ENCODE measurements at regions not wholly inside any gene's neighbourhood (a gene's known extent, or its start where the extent isn't known, plus 50 kb on each side); places are given as distances from the start of the nearest gene placed in this dataset.
A peak's percentile ranks its signal among the peaks of the same experiment; 100 is the strongest.

DNA sequence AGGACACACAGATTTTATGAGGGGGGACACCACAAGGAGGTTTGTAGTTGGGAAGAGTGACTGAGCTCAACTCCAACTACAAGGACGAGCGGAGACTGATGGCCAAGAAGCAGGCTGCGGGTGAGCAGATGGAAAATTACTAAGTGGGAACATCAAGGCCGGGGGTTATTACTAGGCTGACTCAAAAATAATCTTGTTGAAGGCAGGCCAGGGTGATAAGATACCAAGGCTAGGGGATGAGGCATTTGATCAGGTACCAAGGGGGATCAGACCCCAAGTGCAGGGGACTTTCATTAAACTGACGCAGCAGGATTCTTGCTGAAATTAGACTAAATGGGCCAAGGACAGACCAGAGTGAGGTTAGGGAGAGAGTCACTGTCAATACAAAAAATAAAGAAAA, 119.4 kb upstream of the SORBS2 start:
- DNase-seq: no peak

DNA sequence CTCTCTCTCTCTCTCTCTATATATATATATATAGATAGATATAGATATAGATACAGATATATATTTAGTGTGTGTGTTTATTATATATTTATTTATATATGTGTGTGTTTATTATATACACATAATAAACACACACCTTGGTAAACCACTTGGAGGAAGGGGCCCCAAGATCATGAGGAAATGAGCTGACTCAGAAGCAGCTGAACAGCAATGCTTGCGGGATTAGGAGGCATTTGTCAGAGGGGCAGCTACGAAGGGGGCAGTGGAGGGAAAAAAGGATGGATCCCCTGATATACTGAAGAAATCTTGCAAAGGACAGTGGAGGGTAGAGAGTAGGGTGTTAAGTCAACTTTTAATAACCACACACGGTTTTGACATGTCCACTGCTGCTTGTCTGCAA, 120.0 kb upstream of the SORBS2 start:
- no peak for DNase-seq

- no peak for DNase-seq
Measured at GRCh38 chr4:185932491-185932890, 120.5 kb upstream of the SORBS2 start.

- DNase-seq: no peak
Measured at GRCh38 chr4:185933078-185933581, 121.1 kb upstream of the SORBS2 start.

GRCh38 chr4:185936650-185937376, 124.8 kb upstream of the SORBS2 start:
- DNase-seq: no peak

GRCh38 chr4:185938654-185939053, 126.7 kb upstream of the SORBS2 start:
- DNase-seq: no peak

- DNase-seq: no peak
Measured at GRCh38 chr4:185941461-185941860, 127.5 kb upstream of the TLR3 start.

GRCh38 chr4:185945252-185945651, 123.7 kb upstream of the TLR3 start:
- DNase-seq: peak; percentile 1

DNA sequence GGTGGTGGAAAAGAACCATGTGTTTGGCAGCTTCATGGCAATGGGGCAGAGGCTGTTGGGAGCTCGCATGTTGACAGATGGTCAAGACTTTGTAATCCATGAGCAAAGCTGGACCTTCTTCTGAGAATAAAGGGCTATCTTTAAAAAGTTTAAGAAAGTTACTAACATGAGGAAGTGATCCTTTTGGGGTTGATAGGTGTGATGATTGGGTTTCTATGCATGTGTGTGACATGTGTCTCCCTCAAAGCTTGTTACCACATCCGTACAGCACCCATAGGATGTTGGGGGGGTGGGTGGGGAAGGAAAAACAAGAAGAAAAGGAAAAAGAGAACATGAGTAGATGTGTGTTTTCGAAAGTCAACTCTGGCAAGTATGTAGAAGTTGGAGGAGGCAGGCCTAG, 123.0 kb upstream of the TLR3 start:
- DNase-seq: no peak

- DNase-seq: peak; percentile 6
Measured at GRCh38 chr4:185950891-185951290, 118.1 kb upstream of the TLR3 start.

GRCh38 chr4:185955151-185955770, 113.7 kb upstream of the TLR3 start:
- DNase-seq: no peak

GRCh38 chr4:185955826-185956543, 113.0 kb upstream of the TLR3 start:
- DNase-seq: no peak

DNA sequence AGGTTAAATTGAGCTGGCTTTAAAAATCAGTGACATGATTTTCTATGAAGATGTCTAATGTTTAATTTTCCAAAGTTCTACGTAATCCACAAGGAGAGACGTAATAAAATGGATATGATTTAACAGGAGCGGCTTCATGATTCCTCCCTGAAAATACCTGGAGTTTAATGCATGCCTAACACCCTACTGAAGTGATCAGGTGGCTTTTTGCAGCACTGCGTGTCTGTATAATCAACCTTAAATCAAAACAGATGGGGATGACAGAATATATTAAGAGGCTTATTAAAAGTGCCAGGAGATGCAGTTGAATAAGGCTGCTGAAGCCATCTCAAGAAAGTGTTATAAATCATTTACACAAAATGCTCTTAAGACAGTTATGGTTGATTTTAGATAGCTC, 112.4 kb upstream of the TLR3 start:
- no peak for DNase-seq

DNA sequence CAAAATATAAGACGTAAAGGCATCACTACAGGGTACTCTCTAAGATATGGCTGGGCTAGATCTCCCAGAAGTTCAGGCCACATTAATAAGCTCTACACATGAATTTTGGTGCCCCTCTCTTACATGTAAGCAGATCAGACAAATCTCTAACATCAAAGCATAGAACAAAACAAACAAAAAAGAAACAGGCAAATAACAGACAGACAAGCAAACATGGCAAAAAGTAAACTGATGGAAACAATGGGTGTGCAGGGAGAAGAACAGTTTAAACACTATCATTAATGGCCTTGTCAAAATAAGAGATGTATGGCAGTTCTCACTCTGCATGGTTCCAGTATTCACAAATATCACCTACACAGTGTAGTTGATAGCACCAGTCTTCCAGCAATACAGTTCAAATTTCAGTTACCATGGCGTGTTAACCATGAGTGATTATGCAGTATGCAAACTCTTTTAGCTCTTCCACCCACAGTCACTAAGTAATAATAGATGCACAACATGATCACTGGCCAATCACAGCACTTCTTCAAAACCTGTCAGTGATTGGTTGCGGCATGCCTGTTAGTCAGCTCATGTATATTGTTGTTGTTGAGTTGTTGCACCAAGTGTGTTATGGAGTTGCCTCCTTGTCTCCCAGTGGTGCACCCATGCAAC, 110.7 kb upstream of the TLR3 start:
- DNase-seq: no peak

DNA sequence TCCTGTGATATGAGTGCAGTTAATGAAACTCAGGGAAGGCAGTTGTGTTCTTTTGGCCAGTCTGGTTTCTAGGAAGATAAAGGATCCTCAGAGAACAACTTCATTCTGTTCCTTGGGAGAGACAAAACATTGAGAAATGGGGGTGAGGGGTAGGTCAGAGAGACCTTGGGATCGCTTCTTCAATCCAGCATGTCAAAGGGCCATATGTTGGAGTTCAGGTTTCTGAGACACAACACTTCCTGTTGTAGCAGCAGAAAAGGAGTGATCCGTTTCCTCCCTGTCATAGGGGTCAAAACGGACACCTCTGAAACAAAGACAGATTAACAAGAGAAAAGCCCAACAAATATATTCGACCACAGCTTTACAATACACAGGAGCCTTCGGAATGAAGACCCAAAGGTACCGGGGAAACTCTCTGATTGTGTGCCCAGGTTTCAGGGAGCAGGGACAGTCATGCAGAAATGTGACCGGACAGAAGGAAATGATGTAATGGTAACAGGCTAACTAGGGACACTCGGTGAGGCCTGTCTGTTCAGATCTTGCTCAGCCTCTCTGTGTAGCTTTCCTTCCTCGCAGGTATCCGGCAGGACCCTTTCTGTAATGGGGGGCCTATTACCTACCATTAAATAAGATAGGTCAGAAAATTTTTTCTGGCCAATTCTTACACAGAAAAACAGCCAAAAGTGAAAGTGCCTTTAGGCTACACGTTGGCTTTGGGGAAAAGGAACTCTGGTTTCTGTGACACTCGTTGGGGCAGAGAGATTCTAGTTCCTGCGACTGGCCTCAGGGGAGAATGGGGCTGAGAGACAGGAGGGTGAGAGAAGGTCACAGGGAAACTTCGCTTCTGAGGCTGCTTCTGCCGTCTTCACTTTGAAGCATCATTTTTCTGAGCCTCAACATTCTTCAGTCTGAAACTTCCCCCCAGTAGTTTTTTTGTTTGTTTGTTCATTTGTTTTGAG, 103.3 kb upstream of the TLR3 start:
- no peak for DNase-seq

DNA sequence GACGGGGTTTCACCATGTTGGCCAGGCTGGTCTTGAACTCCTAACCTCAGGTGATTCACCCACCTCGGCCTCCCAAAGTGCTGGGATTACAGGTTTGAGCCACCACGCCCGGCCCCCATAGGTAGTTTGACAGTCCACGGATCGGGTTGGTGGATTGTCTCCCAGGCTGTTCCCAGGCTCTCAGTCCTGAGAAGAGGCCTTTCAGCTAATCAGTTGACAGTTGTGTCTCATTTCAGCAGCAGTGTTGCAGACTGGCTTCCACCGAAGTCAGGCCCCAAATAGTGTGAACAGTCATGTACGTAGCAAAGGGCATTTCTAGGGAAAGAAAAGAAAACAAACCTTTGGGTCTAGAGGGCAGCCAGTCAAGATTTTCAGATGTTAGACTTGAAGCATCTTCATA, 102.4 kb upstream of the TLR3 start:
- DNase-seq: no peak

GRCh38 chr4:185966997-185967775, 101.8 kb upstream of the TLR3 start:
- no peak for DNase-seq

- no peak for DNase-seq
Measured at GRCh38 chr4:185969657-185970056, 99.3 kb upstream of the TLR3 start.

GRCh38 chr4:185987961-185988627, 80.9 kb upstream of the TLR3 start:
- DNase-seq: no peak

DNA sequence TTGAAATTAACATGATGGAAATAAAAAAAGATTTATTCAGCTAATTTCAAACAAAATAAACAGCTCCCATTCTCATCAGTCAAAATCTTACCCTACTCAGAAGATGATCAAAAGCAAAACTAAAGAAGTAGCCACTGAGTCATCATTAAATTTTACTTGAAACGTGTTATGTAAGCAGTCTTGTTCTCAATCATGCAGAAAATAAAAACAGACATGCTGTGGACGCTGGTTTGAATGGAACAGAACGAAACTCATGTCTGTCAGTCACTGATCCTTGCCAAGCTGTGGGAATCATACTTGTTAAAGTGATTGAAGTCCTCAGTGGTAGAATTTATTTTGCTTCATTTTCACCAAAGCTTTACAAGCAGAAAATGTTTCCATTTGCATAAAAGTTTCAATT, 77.2 kb upstream of the TLR3 start:
- DNase-seq: no peak

- no peak for DNase-seq
Measured at GRCh38 chr4:185992585-185992984, 76.4 kb upstream of the TLR3 start.
